Fibroblast of skin of right biceps (primary cell): ENCODE measurements at regions not wholly inside any gene's neighbourhood (a gene's known extent, or its start where the extent isn't known, plus 50 kb on each side); places are given as distances from the start of the nearest gene placed in this dataset.

ENCODE experiments used
- DNase-seq: peaks from one replicate; pipeline ENCODE4 v3.0.0-alpha.2; 2013

- DNase-seq, result peak; percentile 52
These were observed 193.9 kb downstream of the ANAPC10 start for GRCh38 chr4:144903953-144904711.

GRCh38 chr4:144905286-144905685, 192.7 kb downstream of the ANAPC10 start:
- no peak for DNase-seq

DNA sequence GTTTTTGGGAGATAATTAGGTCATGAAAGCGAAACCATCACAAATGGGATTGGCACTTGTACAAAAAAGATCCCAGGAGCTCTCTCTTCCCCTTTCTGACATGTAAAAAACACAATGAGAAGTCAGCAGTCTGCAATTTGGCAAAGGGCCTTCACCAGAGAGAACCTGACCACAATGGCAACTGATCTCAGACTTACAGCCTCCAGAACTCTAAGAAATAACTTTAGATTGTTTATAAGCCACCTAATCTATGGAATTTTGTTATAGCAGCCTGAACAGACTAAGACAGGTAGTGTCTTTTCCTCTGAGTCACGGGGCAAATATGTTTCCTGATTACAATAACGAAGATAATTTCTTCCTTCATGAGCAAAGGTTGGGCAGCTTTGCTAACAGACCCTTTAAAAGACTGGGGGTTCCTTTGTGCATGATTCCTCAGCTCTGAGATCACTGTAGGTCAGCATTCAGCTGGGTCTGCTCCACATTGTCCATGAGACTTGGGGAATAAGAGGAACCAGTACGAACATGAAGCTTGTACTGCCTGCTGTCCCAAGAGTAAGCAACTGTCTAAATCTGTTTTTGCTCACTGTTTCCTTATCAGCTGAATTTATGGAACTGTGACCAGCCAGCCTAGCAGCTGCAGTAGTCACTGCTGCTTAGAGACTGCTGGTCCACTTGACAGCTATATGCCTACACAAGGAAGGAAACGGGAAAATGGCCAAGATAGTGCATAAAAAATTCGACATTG, 191.6 kb downstream of the ANAPC10 start:
- DNase-seq, result peak; percentile 22

DNA sequence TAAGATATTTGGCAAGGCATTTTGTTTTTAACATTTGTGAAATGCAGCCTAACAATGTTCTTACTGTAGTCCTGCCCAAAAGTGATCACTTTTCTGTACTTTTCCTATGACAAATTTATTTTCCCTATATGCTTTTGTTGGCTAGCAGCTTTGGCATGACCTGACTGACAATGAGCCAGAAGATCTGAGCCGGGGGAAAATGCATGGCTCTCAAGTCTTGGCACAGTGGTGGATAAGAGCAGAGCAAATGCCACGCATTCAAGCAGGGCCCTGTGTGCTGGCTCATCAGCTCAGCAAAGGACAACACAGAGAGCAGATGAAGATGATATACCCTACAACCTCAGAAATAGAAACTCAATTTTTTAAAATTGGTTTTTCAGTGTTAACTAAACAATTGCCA, 187.3 kb downstream of the ANAPC10 start:
- DNase-seq, result no peak
